H1 (cell line): ENCODE measurements at regions not wholly inside any gene's neighbourhood (a gene's known extent, or its start where the extent isn't known, plus 50 kb on each side); places are given as distances from the start of the nearest gene placed in this dataset.

ENCODE experiments used
- CTCF ChIA-PET: fragments of 300-600 bp; sonication (Branson Sonifier 250); formaldehyde crosslinking; loops from one replicate; lab custom pipeline; 2021; ENCODE audit not compliant: partially characterized antibody; lab: Charles Lee
- POLR2A ChIA-PET: fragments of 300-600 bp; sonication (Branson Sonifier 250); formaldehyde crosslinking; loops from one replicate; lab custom pipeline; 2021; ENCODE audit warnings: inconsistent platforms; ENCODE audit not compliant: partially characterized antibody; lab: Charles Lee
- DNase-seq, 2 experiments: peaks; one replicate each; pipeline versions ENCODE4 v3.0.0 to v3.0.0-alpha.2; 2010 to 2022; ENCODE audit warnings: low spot score in 2 of 2, low read depth in 1 of 2, mixed read lengths in 1 of 2
- FAIRE-seq: peaks from 2 replicates; lab custom pipeline; 2011; peaks lifted over from hg19 to GRCh38; lab: Jason Lieb, UNC
- H2AFZ ChIP-seq: 2 replicates; pipeline ENCODE4 v1.8.1; 2012; ENCODE audit warnings: low read length, inconsistent platforms
- H2AK5ac ChIP-seq: 2 replicates; pipeline ENCODE4 v1.6.1; 2013; ENCODE audit warnings: low read depth, low read length
- H2BK120ac ChIP-seq: replicated peaks from 2 replicates; pipeline ENCODE3; 2013; ENCODE audit warnings: low read depth, low read length, inconsistent platforms
- H2BK12ac ChIP-seq: 2 replicates; pipeline ENCODE4 v1.6.1; 2013; ENCODE audit warnings: low read depth, low read length
- H2BK15ac ChIP-seq: 2 replicates; pipeline ENCODE4 v1.6.1; 2013; ENCODE audit warnings: low read length
- H2BK20ac ChIP-seq: 2 replicates; pipeline ENCODE4 v1.6.1; 2013; ENCODE audit warnings: low read length
- H2BK5ac ChIP-seq: 2 replicates; pipeline ENCODE4 v1.6.1; 2013; ENCODE audit warnings: low read depth, low read length
- H3K14ac ChIP-seq: 2 replicates; pipeline ENCODE4 v1.6.1; 2013; ENCODE audit warnings: inconsistent platforms; ENCODE audit not compliant: insufficient read length
- H3K18ac ChIP-seq: 2 replicates; pipeline ENCODE4 v1.6.1; 2013; ENCODE audit warnings: low read length; ENCODE audit errors: extremely low read depth
- H3K23ac ChIP-seq: 2 replicates; pipeline ENCODE4 v1.6.1; 2013; ENCODE audit warnings: inconsistent platforms; ENCODE audit not compliant: insufficient read length
- H3K23me2 ChIP-seq: 2 replicates; pipeline ENCODE4 v1.6.1; 2013; ENCODE audit warnings: low read depth, low read length
- H3K27ac ChIP-seq: 2 replicates; pipeline ENCODE4 v1.6.1; 2011; ENCODE audit warnings: low read depth, low read length, inconsistent platforms
- H3K27me3 ChIP-seq, 4 experiments: replicated peaks in 1 of 4; 1 replicate in 1 of 4; 2 replicates in 3 of 4; pipeline versions ENCODE4 v1.6.1 to v1.8.1; 2011 to 2013; ENCODE audit warnings: low read length in 3 of 4, mild to moderate bottlenecking in 3 of 4, inconsistent platforms in 2 of 4, mixed read lengths in 2 of 4, moderate library complexity in 1 of 4; ENCODE audit not compliant: control insufficient read depth in 3 of 4, insufficient read depth in 3 of 4; ENCODE audit errors: extremely low read depth in 1 of 4
- H3K36me3 ChIP-seq, 4 experiments: 2 replicates each; pipeline versions ENCODE4 v1.6.1 to v1.8.1; 2011 to 2013; ENCODE audit warnings: mild to moderate bottlenecking in 4 of 4, low read length in 3 of 4, moderate library complexity in 2 of 4, control low read depth in 1 of 4, inconsistent platforms in 1 of 4; ENCODE audit not compliant: insufficient read depth in 4 of 4, control insufficient read depth in 2 of 4
- H3K4ac ChIP-seq: replicated peaks from 2 replicates; pipeline ENCODE3; 2013; ENCODE audit warnings: low read length, low read depth, mixed read lengths, inconsistent platforms; ENCODE audit not compliant: insufficient read length
- H3K4me1 ChIP-seq, 4 experiments: replicated peaks in 1 of 4; 1 replicate in 1 of 4; 2 replicates in 3 of 4; pipeline versions ENCODE4 v1.6.1 to v1.8.1; 2011 to 2013; ENCODE audit warnings: low read length in 3 of 4, inconsistent platforms in 2 of 4, mixed read lengths in 1 of 4; ENCODE audit not compliant: insufficient read depth in 4 of 4, control insufficient read depth in 3 of 4
- H3K4me2 ChIP-seq, 2 experiments: 2 replicates each; pipeline versions ENCODE4 v1.6.1 to v1.8.1; 2011 to 2013; ENCODE audit warnings: low read depth in 2 of 2, low read length in 2 of 2, control low read depth in 1 of 2, inconsistent platforms in 1 of 2, mild to moderate bottlenecking in 1 of 2; ENCODE audit not compliant: insufficient read depth in 1 of 2
- H3K4me3 ChIP-seq, 4 experiments: fragments of 200-600, 300-600 bp in 1 of 4; sonication (generic), shearing (Covaris generic), sonication (Bioruptor Twin) in 1 of 4; 2 replicates each; pipeline versions ENCODE4 v1.5.1 to v1.8.1; 2011 to 2016; ENCODE audit warnings: low read length in 4 of 4, low read depth in 3 of 4, control low read depth in 2 of 4, inconsistent platforms in 2 of 4, mild to moderate bottlenecking in 2 of 4, mixed read lengths in 1 of 4, moderate library complexity in 1 of 4; ENCODE audit not compliant: insufficient read depth in 2 of 4; ENCODE audit errors: extremely low read depth in 1 of 4
- H3K56ac ChIP-seq: replicated peaks from 2 replicates; pipeline ENCODE3; 2013; ENCODE audit warnings: low read depth, mild to moderate bottlenecking, mixed read lengths, low read length, inconsistent platforms; ENCODE audit not compliant: insufficient read length
- H3K79me1 ChIP-seq: 2 replicates; pipeline ENCODE4 v1.6.1; 2013; ENCODE audit warnings: low read depth, low read length, control low read depth
- H3K79me2 ChIP-seq, 2 experiments: 2 replicates each; pipeline versions ENCODE4 v1.6.1 to v1.8.1; 2012 to 2013; ENCODE audit warnings: low read length in 2 of 2, mild to moderate bottlenecking in 2 of 2, inconsistent platforms in 1 of 2; ENCODE audit not compliant: insufficient read depth in 2 of 2, control insufficient read depth in 1 of 2
- H3K9ac ChIP-seq, 4 experiments: replicated peaks in 1 of 4; 1 replicate in 1 of 4; 2 replicates in 3 of 4; pipeline versions ENCODE4 v1.6.1 to v1.8.1; 2011 to 2013; ENCODE audit warnings: low read depth in 3 of 4, low read length in 3 of 4, control low read depth in 2 of 4, mild to moderate bottlenecking in 2 of 4, moderate library complexity in 2 of 4, inconsistent platforms in 1 of 4; ENCODE audit errors: extremely low read depth in 1 of 4
- H3K9me3 ChIP-seq, 2 experiments: 2 replicates each; pipeline versions ENCODE4 v1.6.1 to v1.8.1; 2012 to 2013; ENCODE audit warnings: mild to moderate bottlenecking in 2 of 2, moderate library complexity in 2 of 2, control low read depth in 1 of 2, inconsistent platforms in 1 of 2, low read depth in 1 of 2, low read length in 1 of 2, mixed read lengths in 1 of 2; ENCODE audit not compliant: insufficient read depth in 2 of 2
- H4K20me1 ChIP-seq, 2 experiments: replicated peaks in 1 of 2; 2 replicates each; pipeline versions ENCODE3 to v1.8.1; 2011 to 2013; ENCODE audit warnings: inconsistent platforms in 2 of 2, low read length in 2 of 2, mild to moderate bottlenecking in 1 of 2; ENCODE audit not compliant: insufficient read depth in 2 of 2, control insufficient read depth in 1 of 2
- H4K5ac ChIP-seq: 2 replicates; pipeline ENCODE4 v1.6.1; 2013; ENCODE audit warnings: low read length, low read depth, mixed read lengths, inconsistent platforms; ENCODE audit not compliant: insufficient read length
- H4K8ac ChIP-seq: 2 replicates; pipeline ENCODE4 v1.8.0; 2013; ENCODE audit warnings: mild to moderate bottlenecking, moderate library complexity, low read length, inconsistent platforms; ENCODE audit not compliant: insufficient read depth; ENCODE audit errors: extremely low read depth
- H4K91ac ChIP-seq: replicated peaks from 2 replicates; pipeline ENCODE3; 2013; ENCODE audit warnings: low read length, mixed read lengths, inconsistent platforms; ENCODE audit not compliant: insufficient read length
- ASH2L ChIP-seq: fragments of 200-600, 300-600 bp; sonication (generic); IDR thresholded peaks from one replicate; pipeline ENCODE4 v1.7.1; 2017; ENCODE audit warnings: low read length
- ATF2 ChIP-seq: IDR thresholded peaks from 2 replicates; pipeline ENCODE4 v1.6.1; 2012; ENCODE audit warnings: low read length, inconsistent platforms
- TEAD4 ChIP-seq: IDR thresholded peaks from 2 replicates; pipeline ENCODE4 v1.6.1; 2012; ENCODE audit warnings: low read depth, low read length, inconsistent platforms, mixed read lengths
- WGBS, 2 experiments: shearing (Covaris generic) in 1 of 2; methylation state at CpG; one replicate each; pipeline versions ENCODE4 v1.1.6 to v1.1.7; 2013 to 2015; ENCODE audit warnings: low lambda C conversion rate in 2 of 2, mixed read lengths in 2 of 2, inconsistent platforms in 1 of 2, low coverage in 1 of 2, missing lambda C conversion rate in 1 of 2; ENCODE audit not compliant: insufficient replicate concordance in 2 of 2, insufficient coverage in 1 of 2, insufficient read length in 1 of 2; ENCODE audit errors: extremely low coverage in 1 of 2, missing lambda C conversion rate in 1 of 2; 5-methylcytosine and 5-hydroxymethylcytosine counted together

- Histone ChIP-seq H3K79me2 (no peaks in the 10 kb centered on the region), H3K9ac (no peak overlapping the region), H3K36me3 (peaks cover 0 to 4% (median 2%) of the 10 kb centered on the region in 4 experiments; a peak in 1 of 8 replicates), H2BK5ac (peak overlapping the region; percentile 91), H3K79me1 (no peaks in the 10 kb centered on the region)
- peak in 1 of 2 experiments; percentile 46 for DNase-seq
- TF ChIP-seq ATF2: no peak
- peak; percentile 63 for TF ChIP-seq TEAD4
- peak; percentile 56 for TF ChIP-seq ASH2L
- TF ChIP-seq, all 59 proteins: peak for 2
- Histone ChIP-seq H4K91ac (no peak overlapping the region), H4K8ac (no peak overlapping the region), H2AK5ac (0 out of 2 replicates have a peak overlapping the region, but pooled peaks have one; percentile 26), H3K18ac (peak overlapping the region; percentile 25; the same call in 1 of the 2 replicates), H2BK20ac (peak overlapping the region; percentile 86; the same call in 1 of the 2 replicates), H2BK15ac (no peak overlapping the region), H3K4ac (no peak overlapping the region), H2BK12ac (peak overlapping the region; percentile 82; the same call in 1 of the 2 replicates), H3K9me3 (peaks cover 5 to 10% of the 10 kb centered on the region in 2 experiments; a peak in 2 of 4 replicates), H3K4me1 (peaks cover 7 to 17% (median 11%) of the 10 kb centered on the region in 4 experiments; a peak in 6 of 7 replicates), H2AFZ (no peak overlapping the region), H3K27ac (no peak overlapping the region; the same call in 1 of the 2 replicates), H3K56ac (no peak overlapping the region), H3K23me2 (no peaks in the 10 kb centered on the region), H3K14ac (no peak overlapping the region), H4K20me1 (no peaks in the 10 kb centered on the region), H3K4me2 (peak overlapping the region; percentile 26 to 60; a peak in 2 of 4 replicates), H4K5ac (peak overlapping the region; percentile 25), H3K27me3 (no peaks in the 10 kb centered on the region), H2BK120ac (peak overlapping the region; percentile 52), H3K4me3 (no peak overlapping the region), H3K23ac (no peak overlapping the region)
- CTCF ChIA-PET: interaction anchor here (0.5 kb wide), 1 partner anchor 204 kb away, joined by 3 read pairs; no protein-coding TSS in a partner anchor
- POLR2A ChIA-PET: interaction anchor here (0.9 kb wide), 1 partner anchor 23 kb away, joined by 4 read pairs; no protein-coding TSS in a partner anchor
- FAIRE-seq: no peak
- WGBS, 2 experiments: 65% methylated on average over 6 of the region's 6 CpGs; no CpG with 5 or more reads in 1 of the 2 experiments
These were observed 983.1 kb upstream of the PABPC4L start for GRCh38 chr4:135184715-135185114.
